HEK293T (cell line): ENCODE measurements at regions not wholly inside any gene's neighbourhood (a gene's known extent, or its start where the extent isn't known, plus 50 kb on each side); places are given as distances from the start of the nearest gene placed in this dataset.

Experiments used
- BHLHE40 ChIP-seq: fragments of 450-650 bp; IDR thresholded peaks from 2 replicates; pipeline ENCODE4 v1.6.1; 2016; ENCODE audit warnings: mild to moderate bottlenecking, moderate library complexity, borderline replicate concordance
- PKNOX1 ChIP-seq: fragments of 450-650 bp; IDR thresholded peaks from 2 replicates; pipeline ENCODE4 v1.6.1; 2016
- SP1 ChIP-seq: fragments of 450-650 bp; IDR thresholded peaks from 2 replicates; pipeline ENCODE4 v1.6.1; 2017

GRCh38 chr2:40754912-40755311 is 303.0 kb upstream of the SLC8A1 start:
- no peak for TF ChIP-seq BHLHE40
- TF ChIP-seq PKNOX1, result no peak
- no peak for TF ChIP-seq SP1
